HEK293T (cell line): ENCODE measurements at regions not wholly inside any gene's neighbourhood (a gene's known extent, or its start where the extent isn't known, plus 50 kb on each side); places are given as distances from the start of the nearest gene placed in this dataset.

Experiments used
- ARNT ChIP-seq: fragments of 450-650 bp; IDR thresholded peaks from 2 replicates; pipeline ENCODE4 v1.6.1; 2017; ENCODE audit warnings: mild to moderate bottlenecking
- BHLHE40 ChIP-seq: fragments of 450-650 bp; IDR thresholded peaks from 2 replicates; pipeline ENCODE4 v1.6.1; 2016; ENCODE audit warnings: mild to moderate bottlenecking, moderate library complexity, borderline replicate concordance
- FOXA1 ChIP-seq: fragments of 450-650 bp; IDR thresholded peaks from 2 replicates; pipeline ENCODE4 v1.6.1; 2016; ENCODE audit warnings: mild to moderate bottlenecking
- FOXK2 ChIP-seq: fragments of 450-650 bp; IDR thresholded peaks from 2 replicates; pipeline ENCODE4 v1.6.1; 2016; ENCODE audit warnings: mild to moderate bottlenecking
- FOXM1 ChIP-seq: fragments of 450-650 bp; IDR thresholded peaks from 2 replicates; pipeline ENCODE4 v1.6.1; 2017; ENCODE audit warnings: mild to moderate bottlenecking, borderline replicate concordance
- HDGF ChIP-seq: fragments of 450-650 bp; IDR thresholded peaks from 2 replicates; pipeline ENCODE4 v1.6.1; 2017; ENCODE audit warnings: antibody characterized with exemption, borderline replicate concordance
- L3MBTL2 ChIP-seq: fragments of 450-650 bp; conservative IDR thresholded peaks from 2 replicates; pipeline ENCODE4 v1.6.1; 2016; ENCODE audit warnings: mild to moderate bottlenecking
- SUZ12 ChIP-seq: fragments of 450-650 bp; IDR thresholded peaks from 2 replicates; pipeline ENCODE4 v1.6.1; 2016; ENCODE audit warnings: mild to moderate bottlenecking
- ZNF384 ChIP-seq: fragments of 450-650 bp; IDR thresholded peaks from 2 replicates; pipeline ENCODE4 v1.6.1; 2016

DNA sequence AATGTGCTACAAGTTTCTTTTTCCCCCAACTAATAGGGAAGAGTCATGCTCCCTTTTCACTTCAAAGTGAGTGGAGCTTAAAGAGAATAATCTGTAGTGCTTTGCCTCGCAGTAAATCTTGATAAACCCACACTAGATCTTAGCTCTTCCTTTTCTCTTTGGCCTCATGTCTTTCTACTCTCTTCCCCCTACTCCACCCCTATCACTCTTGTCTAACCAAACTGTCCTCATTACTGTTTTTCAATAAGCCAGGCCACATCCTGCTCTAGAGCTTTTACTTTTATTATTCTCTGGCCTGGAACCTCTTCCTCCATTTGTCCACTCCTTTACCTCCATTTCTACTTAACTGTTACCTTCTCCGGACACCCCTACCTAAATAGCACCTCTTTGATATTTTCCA lies 291.0 kb upstream of the SATB1 start:
- TF ChIP-seq FOXA1 (no peak), FOXK2 (no peak), FOXM1 (no peak), L3MBTL2 (no peak), BHLHE40 (no peak), ZNF384 (no peak), ARNT (no peak), HDGF (no peak), SUZ12 (no peak)
